ENCODE measurements at regions not wholly inside any gene's neighbourhood (a gene's known extent, or its start where the extent isn't known, plus 50 kb on each side); places are given as distances from the start of the nearest gene placed in this dataset.

GRCh38 chr11:13090228-13090708 is 81.2 kb downstream of the RASSF10 start:
- WGBS (ENCODE audit: insufficient coverage) = 62% methylated on average over 2 of the region's 2 CpGs
- no peaks in the 10 kb centered on the region for H3K4me1 ChIP-seq (ENCODE audit: control insufficient read depth, insufficient read depth, low read length)
- no peaks in the 10 kb centered on the region for H3K9me3 ChIP-seq (ENCODE audit: control insufficient read depth, insufficient read depth, low read length)
- no peak overlapping the region for H3K4me3 ChIP-seq (ENCODE audit: low read depth, low read length)
- H3K36me3 ChIP-seq (ENCODE audit: control insufficient read depth, insufficient read depth, low read length) = no peaks in the 10 kb centered on the region
- no peak overlapping the region for H3K27ac ChIP-seq (ENCODE audit: low read depth, low read length)
- no peaks in the 10 kb centered on the region for H3K27me3 ChIP-seq (ENCODE audit: control insufficient read depth, insufficient read depth, low read length)
- DNase-seq (ENCODE audit: low read depth in 4 of 6, low spot score in 6 of 6) = no peak

GRCh38 chr11:13091373-13091772 is 82.3 kb downstream of the RASSF10 start:
- Histone ChIP-seq H3K4me3 (ENCODE audit: low read depth, low read length) (no peak overlapping the region), H3K4me1 (ENCODE audit: control insufficient read depth, insufficient read depth, low read length) (no peaks in the 10 kb centered on the region), H3K27ac (ENCODE audit: low read depth, low read length) (no peak overlapping the region), H3K27me3 (ENCODE audit: control insufficient read depth, insufficient read depth, low read length) (no peaks in the 10 kb centered on the region), H3K36me3 (ENCODE audit: control insufficient read depth, insufficient read depth, low read length) (no peaks in the 10 kb centered on the region), H3K9me3 (ENCODE audit: control insufficient read depth, insufficient read depth, low read length) (no peaks in the 10 kb centered on the region)
- DNase-seq (ENCODE audit: low read depth in 4 of 6, low spot score in 6 of 6) = no peak

GRCh38 chr11:13091804-13092203 is 82.7 kb downstream of the RASSF10 start:
- Histone ChIP-seq H3K36me3 (ENCODE audit: control insufficient read depth, insufficient read depth, low read length) (no peaks in the 10 kb centered on the region), H3K27me3 (ENCODE audit: control insufficient read depth, insufficient read depth, low read length) (no peaks in the 10 kb centered on the region), H3K4me3 (ENCODE audit: low read depth, low read length) (no peak overlapping the region), H3K4me1 (ENCODE audit: control insufficient read depth, insufficient read depth, low read length) (no peaks in the 10 kb centered on the region), H3K27ac (ENCODE audit: low read depth, low read length) (no peak overlapping the region), H3K9me3 (ENCODE audit: control insufficient read depth, insufficient read depth, low read length) (no peaks in the 10 kb centered on the region)
- DNase-seq (ENCODE audit: low read depth in 4 of 6, low spot score in 6 of 6) = no peak
- WGBS (ENCODE audit: insufficient coverage) = no CpG with 5 or more reads among the region's 1 CpG

GRCh38 chr11:13094930-13095687 is 86.0 kb downstream of the RASSF10 start:
- Histone ChIP-seq H3K27ac (ENCODE audit: low read depth, low read length) (no peak overlapping the region), H3K4me1 (ENCODE audit: control insufficient read depth, insufficient read depth, low read length) (peaks cover 4% of the 10 kb centered on the region), H3K27me3 (ENCODE audit: control insufficient read depth, insufficient read depth, low read length) (no peaks in the 10 kb centered on the region), H3K9me3 (ENCODE audit: control insufficient read depth, insufficient read depth, low read length) (no peaks in the 10 kb centered on the region), H3K4me3 (ENCODE audit: low read depth, low read length) (no peak overlapping the region), H3K36me3 (ENCODE audit: control insufficient read depth, insufficient read depth, low read length) (no peaks in the 10 kb centered on the region)
- DNase-seq (ENCODE audit: low read depth in 4 of 6, low spot score in 6 of 6) = no peak
- WGBS (ENCODE audit: insufficient coverage) = 70% methylated on average over 2 of the region's 6 CpGs

- Histone ChIP-seq H3K36me3 (ENCODE audit: control insufficient read depth, insufficient read depth, low read length) (no peaks in the 10 kb centered on the region), H3K4me3 (ENCODE audit: low read depth, low read length) (no peak overlapping the region), H3K4me1 (ENCODE audit: control insufficient read depth, insufficient read depth, low read length) (peaks cover 15% of the 10 kb centered on the region), H3K9me3 (ENCODE audit: control insufficient read depth, insufficient read depth, low read length) (no peaks in the 10 kb centered on the region), H3K27me3 (ENCODE audit: control insufficient read depth, insufficient read depth, low read length) (no peaks in the 10 kb centered on the region), H3K27ac (ENCODE audit: low read depth, low read length) (peak overlapping the region; percentile 82)
- peak in 5 of 6 donors; percentile 47 to 89 (median 63) for DNase-seq (ENCODE audit: low read depth in 4 of 6, low spot score in 6 of 6)
- 26% methylated on average over 3 of the region's 3 CpGs for WGBS (ENCODE audit: insufficient coverage)
These were observed 88.9 kb downstream of the RASSF10 start for GRCh38 chr11:13098063-13098462.

- WGBS (ENCODE audit: insufficient coverage) = no CpG with 5 or more reads among the region's 3 CpGs
- Histone ChIP-seq H3K4me3 (ENCODE audit: low read depth, low read length) (no peak overlapping the region), H3K27ac (ENCODE audit: low read depth, low read length) (peak overlapping the region; percentile 82), H3K9me3 (ENCODE audit: control insufficient read depth, insufficient read depth, low read length) (no peaks in the 10 kb centered on the region), H3K4me1 (ENCODE audit: control insufficient read depth, insufficient read depth, low read length) (peaks cover 15% of the 10 kb centered on the region), H3K36me3 (ENCODE audit: control insufficient read depth, insufficient read depth, low read length) (no peaks in the 10 kb centered on the region), H3K27me3 (ENCODE audit: control insufficient read depth, insufficient read depth, low read length) (no peaks in the 10 kb centered on the region)
- no peak for DNase-seq (ENCODE audit: low read depth in 4 of 6, low spot score in 6 of 6)
These were observed 89.6 kb downstream of the RASSF10 start for GRCh38 chr11:13098616-13099289.

- H3K36me3 ChIP-seq (ENCODE audit: control insufficient read depth, insufficient read depth, low read length) = no peaks in the 10 kb centered on the region
- no peak overlapping the region for H3K4me3 ChIP-seq (ENCODE audit: low read depth, low read length)
- H3K9me3 ChIP-seq (ENCODE audit: control insufficient read depth, insufficient read depth, low read length) = no peaks in the 10 kb centered on the region
- no CpG with 5 or more reads among the region's 5 CpGs for WGBS (ENCODE audit: insufficient coverage)
- H3K27ac ChIP-seq (ENCODE audit: low read depth, low read length) = peak overlapping the region; percentile 92
- no peaks in the 10 kb centered on the region for H3K27me3 ChIP-seq (ENCODE audit: control insufficient read depth, insufficient read depth, low read length)
- peaks cover 15% of the 10 kb centered on the region for H3K4me1 ChIP-seq (ENCODE audit: control insufficient read depth, insufficient read depth, low read length)
- DNase-seq (ENCODE audit: low read depth in 4 of 6, low spot score in 6 of 6) = peak in 5 of 6 donors; percentile 47 to 84 (median 54)
These were observed 92.8 kb downstream of the RASSF10 start for GRCh38 chr11:13101644-13102512.

- H3K36me3 ChIP-seq (ENCODE audit: control insufficient read depth, insufficient read depth, low read length) = no peaks in the 10 kb centered on the region
These were observed 93.4 kb downstream of the RASSF10 start for GRCh38 chr11:13102513-13102840.

GRCh38 chr11:13102865-13103539 is 93.9 kb downstream of the RASSF10 start:
- peak in 1 of 6 donors; percentile 33 for DNase-seq (ENCODE audit: low read depth in 4 of 6, low spot score in 6 of 6)
- no peaks in the 10 kb centered on the region for H3K27me3 ChIP-seq (ENCODE audit: control insufficient read depth, insufficient read depth, low read length)
- peaks cover 14% of the 10 kb centered on the region for H3K4me1 ChIP-seq (ENCODE audit: control insufficient read depth, insufficient read depth, low read length)
- H3K27ac ChIP-seq (ENCODE audit: low read depth, low read length) = peak overlapping the region; percentile 92
- H3K4me3 ChIP-seq (ENCODE audit: low read depth, low read length) = no peak overlapping the region
- WGBS (ENCODE audit: insufficient coverage) = 67% methylated on average over 1 of the region's 5 CpGs
- H3K36me3 ChIP-seq (ENCODE audit: control insufficient read depth, insufficient read depth, low read length) = no peaks in the 10 kb centered on the region
- no peaks in the 10 kb centered on the region for H3K9me3 ChIP-seq (ENCODE audit: control insufficient read depth, insufficient read depth, low read length)

More at GRCh38 chr11:13102513-13102840, 93.4 kb downstream of the RASSF10 start:
- Histone ChIP-seq H3K4me3 (ENCODE audit: low read depth, low read length) (no peak overlapping the region), H3K27me3 (ENCODE audit: control insufficient read depth, insufficient read depth, low read length) (no peaks in the 10 kb centered on the region), H3K9me3 (ENCODE audit: control insufficient read depth, insufficient read depth, low read length) (no peaks in the 10 kb centered on the region), H3K27ac (ENCODE audit: low read depth, low read length) (peak overlapping the region; percentile 92), H3K4me1 (ENCODE audit: control insufficient read depth, insufficient read depth, low read length) (peaks cover 15% of the 10 kb centered on the region)
- WGBS (ENCODE audit: insufficient coverage) = no CpG with 5 or more reads among the region's 2 CpGs
- DNase-seq (ENCODE audit: low read depth in 4 of 6, low spot score in 6 of 6) = no peak

All from spinal cord (tissue), 9 donors.